22Rv1 (cell line): ENCODE measurements at regions not wholly inside any gene's neighbourhood (a gene's known extent, or its start where the extent isn't known, plus 50 kb on each side); places are given as distances from the start of the nearest gene placed in this dataset.

ENCODE experiments used
- ZFX ChIP-seq: fragments of 450-650 bp; IDR thresholded peaks from 2 replicates; pipeline ENCODE4 v1.6.1; 2017; ENCODE audit warnings: antibody characterized with exemption, borderline replicate concordance
- TF ChIP-seq, protein P1 (sequence below): fragments of 450-650 bp; IDR thresholded peaks from 2 replicates; pipeline ENCODE4 v1.5.1; 2017; ENCODE audit warnings: mild to moderate bottlenecking

DNA sequence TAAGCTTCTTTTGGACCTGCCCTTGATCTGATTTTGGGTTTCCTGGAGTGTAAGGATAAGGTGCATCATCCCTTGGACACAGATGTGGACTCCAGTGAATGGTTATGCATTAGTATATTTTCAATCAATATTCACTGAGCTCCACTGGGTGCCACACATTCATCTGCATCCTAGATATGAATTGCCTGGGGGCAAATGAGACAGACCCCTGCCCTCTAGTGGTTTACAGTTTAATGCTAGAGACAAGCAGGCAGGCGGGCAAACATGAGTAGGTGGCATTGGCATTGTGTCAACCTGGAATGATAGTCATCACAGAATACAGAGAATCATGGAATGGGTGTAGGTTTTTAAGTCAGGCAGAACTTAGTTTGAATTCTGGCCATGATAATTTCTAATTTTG, 252.5 kb upstream of the SOX14 start:
- TF ChIP-seq, protein P1, sequence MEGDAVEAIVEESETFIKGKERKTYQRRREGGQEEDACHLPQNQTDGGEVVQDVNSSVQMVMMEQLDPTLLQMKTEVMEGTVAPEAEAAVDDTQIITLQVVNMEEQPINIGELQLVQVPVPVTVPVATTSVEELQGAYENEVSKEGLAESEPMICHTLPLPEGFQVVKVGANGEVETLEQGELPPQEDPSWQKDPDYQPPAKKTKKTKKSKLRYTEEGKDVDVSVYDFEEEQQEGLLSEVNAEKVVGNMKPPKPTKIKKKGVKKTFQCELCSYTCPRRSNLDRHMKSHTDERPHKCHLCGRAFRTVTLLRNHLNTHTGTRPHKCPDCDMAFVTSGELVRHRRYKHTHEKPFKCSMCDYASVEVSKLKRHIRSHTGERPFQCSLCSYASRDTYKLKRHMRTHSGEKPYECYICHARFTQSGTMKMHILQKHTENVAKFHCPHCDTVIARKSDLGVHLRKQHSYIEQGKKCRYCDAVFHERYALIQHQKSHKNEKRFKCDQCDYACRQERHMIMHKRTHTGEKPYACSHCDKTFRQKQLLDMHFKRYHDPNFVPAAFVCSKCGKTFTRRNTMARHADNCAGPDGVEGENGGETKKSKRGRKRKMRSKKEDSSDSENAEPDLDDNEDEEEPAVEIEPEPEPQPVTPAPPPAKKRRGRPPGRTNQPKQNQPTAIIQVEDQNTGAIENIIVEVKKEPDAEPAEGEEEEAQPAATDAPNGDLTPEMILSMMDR, result no peak
- TF ChIP-seq ZFX, result no peak
